ENCODE measurements at regions not wholly inside any gene's neighbourhood (a gene's known extent, or its start where the extent isn't known, plus 50 kb on each side); places are given as distances from the start of the nearest gene placed in this dataset.

DNA sequence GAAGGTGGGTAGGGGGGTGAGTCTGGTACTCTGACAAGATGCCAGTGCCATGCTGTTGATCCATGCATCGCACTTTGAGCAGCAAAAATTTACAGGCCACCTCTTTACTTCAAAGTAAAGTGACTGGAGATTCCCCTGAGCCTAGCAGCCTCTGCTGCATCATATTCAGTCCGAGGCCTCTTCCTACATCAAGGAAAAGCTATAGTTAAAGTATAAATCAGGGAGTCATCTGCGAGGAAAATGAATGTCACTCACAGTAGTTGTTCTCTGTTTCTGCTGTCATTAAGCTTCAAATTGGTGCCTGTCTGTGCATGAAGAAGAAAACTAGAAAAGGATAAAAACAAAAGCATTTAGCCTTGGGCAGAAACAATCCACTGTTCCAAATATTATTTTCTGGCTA is 706.2 kb downstream of the TBL1XR1 start:
- Histone ChIP-seq H3K9me3 (replicated peaks in 1 of 2; ENCODE audit: control insufficient read depth in 1 of 2, insufficient read depth in 1 of 2, low read length in 2 of 2) (peaks cover 4% of the 10 kb centered on the region in 2 donors), H3K9ac (ENCODE audit: insufficient read depth, low read length, poor library complexity, severe bottlenecking) (no peak overlapping the region), H3K36me3 (replicated peaks in 1 of 2; ENCODE audit: control insufficient read depth in 1 of 2, insufficient read depth in 2 of 2, low read length in 2 of 2) (no peaks in the 10 kb centered on the region), H4K20me1 (ENCODE audit: insufficient read depth, low read length) (no peaks in the 10 kb centered on the region), H3K27ac (ENCODE audit: low read depth in 1 of 2, low read length in 2 of 2) (no peak overlapping the region), H3K27me3 (ENCODE audit: control insufficient read depth in 2 of 2, insufficient read depth in 2 of 2, low read length in 2 of 2) (no peaks in the 10 kb centered on the region), H3K4me1 (ENCODE audit: control insufficient read depth in 1 of 2, insufficient read depth in 2 of 2, low read length in 2 of 2) (no peaks in the 10 kb centered on the region), H3K4me3 (replicated peaks in 1 of 3; ENCODE audit: low read depth in 2 of 3, low read length in 3 of 3) (no peak overlapping the region), H2AFZ (ENCODE audit: insufficient read depth, low read depth, low read length, poor library complexity, severe bottlenecking) (no peak overlapping the region), H3K4me2 (replicated peaks; ENCODE audit: extremely low read depth, low read length, poor library complexity, severe bottlenecking) (no peak overlapping the region), H3K79me2 (ENCODE audit: insufficient read depth, low read length) (no peaks in the 10 kb centered on the region)
- no peak for DNase-seq
- Mint-ChIP-seq H3K36me3 (no peaks in the 10 kb centered on the region), H3K4me1 (no peaks in the 10 kb centered on the region), H3K27me3 (ENCODE audit: low read depth in 3 of 3) (peaks cover 0 to 3% (median 0%) of the 10 kb centered on the region in 3 donors), H3K4me3 (no peak overlapping the region), H3K27ac (no peak overlapping the region), H3K9me3 (peaks cover 0 to 12% (median 4%) of the 10 kb centered on the region in 7 donors)
- TF ChIP-seq, protein P1, sequence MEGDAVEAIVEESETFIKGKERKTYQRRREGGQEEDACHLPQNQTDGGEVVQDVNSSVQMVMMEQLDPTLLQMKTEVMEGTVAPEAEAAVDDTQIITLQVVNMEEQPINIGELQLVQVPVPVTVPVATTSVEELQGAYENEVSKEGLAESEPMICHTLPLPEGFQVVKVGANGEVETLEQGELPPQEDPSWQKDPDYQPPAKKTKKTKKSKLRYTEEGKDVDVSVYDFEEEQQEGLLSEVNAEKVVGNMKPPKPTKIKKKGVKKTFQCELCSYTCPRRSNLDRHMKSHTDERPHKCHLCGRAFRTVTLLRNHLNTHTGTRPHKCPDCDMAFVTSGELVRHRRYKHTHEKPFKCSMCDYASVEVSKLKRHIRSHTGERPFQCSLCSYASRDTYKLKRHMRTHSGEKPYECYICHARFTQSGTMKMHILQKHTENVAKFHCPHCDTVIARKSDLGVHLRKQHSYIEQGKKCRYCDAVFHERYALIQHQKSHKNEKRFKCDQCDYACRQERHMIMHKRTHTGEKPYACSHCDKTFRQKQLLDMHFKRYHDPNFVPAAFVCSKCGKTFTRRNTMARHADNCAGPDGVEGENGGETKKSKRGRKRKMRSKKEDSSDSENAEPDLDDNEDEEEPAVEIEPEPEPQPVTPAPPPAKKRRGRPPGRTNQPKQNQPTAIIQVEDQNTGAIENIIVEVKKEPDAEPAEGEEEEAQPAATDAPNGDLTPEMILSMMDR (IDR thresholded peaks at IDR 0.05), result no peak
- 100% methylated on average over 1 of the region's 3 CpGs for WGBS (ENCODE audit: insufficient coverage)
- intact Hi-C loops (cut with micrococcal nuclease), result no loop called here

GRCh38 chr3:176490357-176490756 is 706.9 kb downstream of the TBL1XR1 start:
- 92% methylated on average over 1 of the region's 2 CpGs for WGBS (ENCODE audit: insufficient coverage)
- Mint-ChIP-seq H3K4me3 (no peak overlapping the region), H3K27ac (no peak overlapping the region), H3K36me3 (no peaks in the 10 kb centered on the region), H3K27me3 (ENCODE audit: low read depth in 3 of 3) (peaks cover 0 to 3% (median 0%) of the 10 kb centered on the region in 3 donors), H3K9me3 (peaks cover 1 to 17% (median 7%) of the 10 kb centered on the region in 7 donors), H3K4me1 (no peaks in the 10 kb centered on the region)
- Histone ChIP-seq H3K4me2 (replicated peaks; ENCODE audit: extremely low read depth, low read length, poor library complexity, severe bottlenecking) (no peak overlapping the region), H3K36me3 (replicated peaks in 1 of 2; ENCODE audit: control insufficient read depth in 1 of 2, insufficient read depth in 2 of 2, low read length in 2 of 2) (no peaks in the 10 kb centered on the region), H3K9me3 (replicated peaks in 1 of 2; ENCODE audit: control insufficient read depth in 1 of 2, insufficient read depth in 1 of 2, low read length in 2 of 2) (peaks cover 9 to 11% of the 10 kb centered on the region in 2 donors), H3K4me3 (replicated peaks in 1 of 3; ENCODE audit: low read depth in 2 of 3, low read length in 3 of 3) (no peak overlapping the region), H3K79me2 (ENCODE audit: insufficient read depth, low read length) (no peaks in the 10 kb centered on the region), H3K27me3 (ENCODE audit: control insufficient read depth in 2 of 2, insufficient read depth in 2 of 2, low read length in 2 of 2) (no peaks in the 10 kb centered on the region), H4K20me1 (ENCODE audit: insufficient read depth, low read length) (no peaks in the 10 kb centered on the region), H3K27ac (ENCODE audit: low read depth in 1 of 2, low read length in 2 of 2) (no peak overlapping the region), H3K4me1 (ENCODE audit: control insufficient read depth in 1 of 2, insufficient read depth in 2 of 2, low read length in 2 of 2) (no peaks in the 10 kb centered on the region), H2AFZ (ENCODE audit: insufficient read depth, low read depth, low read length, poor library complexity, severe bottlenecking) (no peak overlapping the region), H3K9ac (ENCODE audit: insufficient read depth, low read length, poor library complexity, severe bottlenecking) (no peak overlapping the region)
- TF ChIP-seq, protein P1 (IDR thresholded peaks at IDR 0.05), result no peak
- intact Hi-C loops (cut with micrococcal nuclease), result no loop called here
- no peak for DNase-seq
